GM10248 (cell line): ENCODE measurements at regions not wholly inside any gene's neighbourhood (a gene's known extent, or its start where the extent isn't known, plus 50 kb on each side); places are given as distances from the start of the nearest gene placed in this dataset.

Source experiments
- CTCF ChIA-PET: fragments of 300-600 bp; sonication (Branson Sonifier 250); formaldehyde crosslinking; extraction: SDS; loops from one replicate; lab custom pipeline; 2021; ENCODE audit warnings: antibody characterized with exemption; lab: Yijun Ruan, JAX
- POLR2A ChIA-PET: fragments of 350-650 bp; sonication (Branson Sonifier 250); formaldehyde crosslinking; extraction: SDS; loops from one replicate; lab custom pipeline; 2020; ENCODE audit warnings: antibody characterized with exemption; lab: Yijun Ruan, JAX
- DNase-seq: peaks from one replicate; pipeline ENCODE4 v3.0.0; 2012; ENCODE audit errors: extremely low spot score
- TF ChIP-seq, protein P1 (sequence below): IDR thresholded peaks from 2 replicates; pipeline ENCODE4 v1.5.1; 2012; ENCODE audit warnings: mild to moderate bottlenecking, low read depth; ENCODE audit errors: extremely low read depth, missing control alignments, control extremely low read depth

DNA sequence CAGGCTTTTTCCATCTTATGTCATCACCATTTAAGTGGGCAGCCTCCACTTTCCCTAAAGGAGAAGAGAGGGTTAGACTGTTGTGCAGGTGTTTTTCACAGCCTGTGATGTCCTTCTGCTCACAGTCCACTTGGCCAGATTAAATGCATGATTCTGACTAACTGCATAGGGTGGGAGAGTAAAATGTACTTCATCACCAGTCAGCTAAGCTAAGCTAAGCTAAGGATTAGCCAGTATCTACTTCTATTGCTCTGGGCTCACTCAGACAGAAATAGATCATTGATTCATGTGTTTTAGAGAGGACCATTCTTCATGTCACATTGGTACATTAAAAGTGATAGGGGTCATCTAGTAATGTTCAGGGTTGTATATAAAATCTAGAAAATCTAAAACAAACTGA lies 1013.1 kb downstream of the NTRK3 start:
- POLR2A ChIA-PET: no interaction called here
- DNase-seq: no peak
- TF ChIP-seq, protein P1, sequence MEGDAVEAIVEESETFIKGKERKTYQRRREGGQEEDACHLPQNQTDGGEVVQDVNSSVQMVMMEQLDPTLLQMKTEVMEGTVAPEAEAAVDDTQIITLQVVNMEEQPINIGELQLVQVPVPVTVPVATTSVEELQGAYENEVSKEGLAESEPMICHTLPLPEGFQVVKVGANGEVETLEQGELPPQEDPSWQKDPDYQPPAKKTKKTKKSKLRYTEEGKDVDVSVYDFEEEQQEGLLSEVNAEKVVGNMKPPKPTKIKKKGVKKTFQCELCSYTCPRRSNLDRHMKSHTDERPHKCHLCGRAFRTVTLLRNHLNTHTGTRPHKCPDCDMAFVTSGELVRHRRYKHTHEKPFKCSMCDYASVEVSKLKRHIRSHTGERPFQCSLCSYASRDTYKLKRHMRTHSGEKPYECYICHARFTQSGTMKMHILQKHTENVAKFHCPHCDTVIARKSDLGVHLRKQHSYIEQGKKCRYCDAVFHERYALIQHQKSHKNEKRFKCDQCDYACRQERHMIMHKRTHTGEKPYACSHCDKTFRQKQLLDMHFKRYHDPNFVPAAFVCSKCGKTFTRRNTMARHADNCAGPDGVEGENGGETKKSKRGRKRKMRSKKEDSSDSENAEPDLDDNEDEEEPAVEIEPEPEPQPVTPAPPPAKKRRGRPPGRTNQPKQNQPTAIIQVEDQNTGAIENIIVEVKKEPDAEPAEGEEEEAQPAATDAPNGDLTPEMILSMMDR: no peak
- CTCF ChIA-PET: no interaction called here

DNA sequence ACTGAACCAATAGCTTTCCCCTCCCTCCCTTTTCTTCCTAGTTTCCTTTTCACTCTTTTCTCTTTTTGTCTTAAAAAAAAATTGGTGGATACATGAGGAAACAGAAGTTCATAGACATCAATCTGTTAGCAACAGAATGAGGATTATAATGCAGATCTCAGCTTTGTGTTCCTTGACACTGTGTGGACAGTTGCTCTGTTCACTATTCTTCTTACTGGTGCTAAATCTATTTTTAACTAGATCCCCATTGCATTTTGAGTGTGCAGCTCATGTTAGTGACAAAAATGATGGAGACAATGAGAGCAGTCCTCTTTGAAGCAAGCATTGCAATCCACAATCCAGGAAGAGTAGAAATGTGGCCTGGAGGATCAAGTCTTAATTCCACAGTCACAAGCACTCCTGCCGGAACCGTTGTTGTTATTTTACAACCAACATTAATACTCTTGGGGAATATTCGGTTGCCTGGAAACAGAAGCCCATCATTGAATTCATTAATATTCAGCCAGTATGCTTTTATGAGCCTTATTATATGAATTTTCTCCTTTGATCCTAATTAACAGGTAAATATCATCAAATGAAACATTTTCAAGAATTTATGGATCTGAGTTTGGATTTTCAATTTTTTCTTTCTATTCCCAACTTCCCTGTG lies 1016.8 kb downstream of the NTRK3 start:
- TF ChIP-seq, protein P1: no peak
- CTCF ChIA-PET: no interaction called here
- no peak for DNase-seq
- POLR2A ChIA-PET: interaction anchor here (1.1 kb wide), 1 partner anchor 87 kb away, joined by 4 read pairs; no protein-coding TSS in a partner anchor

DNA sequence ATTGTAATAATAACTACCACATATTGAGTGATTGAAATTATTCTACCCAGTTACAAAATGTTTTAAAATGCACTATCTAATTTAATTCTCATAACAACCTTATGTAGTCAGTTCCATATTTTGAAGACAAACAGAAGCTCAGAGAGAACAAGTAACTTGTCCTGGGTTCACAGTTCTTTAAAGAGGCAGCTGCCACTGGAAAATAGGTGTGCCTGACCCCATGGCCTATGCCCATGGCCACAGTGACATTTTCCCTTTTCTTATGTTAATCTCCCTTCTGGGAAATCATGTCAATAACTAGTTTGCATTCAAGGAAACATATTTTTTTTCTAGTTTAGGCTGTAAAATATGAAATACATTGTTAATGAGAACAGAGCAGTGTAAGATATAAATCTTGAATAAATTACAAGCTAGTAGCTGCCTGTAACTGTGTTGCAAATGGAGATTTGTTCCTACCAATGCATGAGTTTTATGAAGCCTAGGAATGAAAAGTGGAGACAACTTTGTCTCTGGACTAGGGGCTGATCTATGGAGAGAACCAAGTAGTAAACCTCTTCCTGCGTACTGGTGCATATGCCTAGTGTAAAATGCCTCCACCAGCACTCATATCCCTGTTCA lies 1018.0 kb downstream of the NTRK3 start:
- TF ChIP-seq, protein P1: no peak
- CTCF ChIA-PET: no interaction called here
- POLR2A ChIA-PET: interaction anchor here (1.1 kb wide), 1 partner anchor 86 kb away, joined by 4 read pairs; no protein-coding TSS in a partner anchor
- DNase-seq: no peak

DNA sequence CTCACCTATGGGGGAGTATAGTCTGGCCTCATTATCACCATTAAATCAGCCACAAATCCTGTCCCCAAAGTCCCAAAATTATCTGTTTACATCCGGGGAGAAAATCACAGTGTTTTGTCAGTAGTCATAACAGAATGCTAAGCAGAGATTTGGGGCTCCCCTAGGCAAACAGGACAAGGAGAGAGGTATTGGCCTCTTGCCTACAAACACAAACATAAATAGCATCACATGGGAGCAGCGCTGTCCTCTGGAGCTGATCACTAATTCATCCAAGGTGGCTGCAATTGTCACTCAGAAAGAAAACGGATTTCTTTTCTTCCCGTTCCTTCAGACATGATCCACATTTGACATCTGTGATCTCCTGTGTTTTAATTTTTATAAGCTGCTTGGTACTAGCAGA lies 1028.1 kb downstream of the NTRK3 start:
- POLR2A ChIA-PET: no interaction called here
- TF ChIP-seq, protein P1: no peak
- CTCF ChIA-PET: no interaction called here
- no peak for DNase-seq

DNA sequence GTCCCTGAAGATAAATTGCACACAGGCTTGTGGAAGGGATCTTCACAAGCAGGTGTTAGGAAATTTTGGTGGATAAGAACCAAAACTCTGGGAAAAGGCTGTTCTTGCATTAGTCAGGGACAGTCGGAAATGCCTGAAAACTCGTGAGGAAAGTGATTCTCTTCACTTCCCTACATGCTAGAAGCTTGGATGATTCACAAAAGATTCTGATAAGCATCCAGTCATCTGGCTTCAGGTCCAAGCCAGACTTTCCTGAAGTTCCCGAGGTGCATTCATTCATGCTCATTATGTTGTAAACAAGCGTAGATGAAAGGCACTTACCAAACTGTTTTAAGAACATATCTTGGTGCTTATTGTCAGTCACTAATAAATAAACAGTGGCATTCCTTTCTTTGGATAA lies 1028.7 kb downstream of the NTRK3 start:
- POLR2A ChIA-PET: no interaction called here

DNA sequence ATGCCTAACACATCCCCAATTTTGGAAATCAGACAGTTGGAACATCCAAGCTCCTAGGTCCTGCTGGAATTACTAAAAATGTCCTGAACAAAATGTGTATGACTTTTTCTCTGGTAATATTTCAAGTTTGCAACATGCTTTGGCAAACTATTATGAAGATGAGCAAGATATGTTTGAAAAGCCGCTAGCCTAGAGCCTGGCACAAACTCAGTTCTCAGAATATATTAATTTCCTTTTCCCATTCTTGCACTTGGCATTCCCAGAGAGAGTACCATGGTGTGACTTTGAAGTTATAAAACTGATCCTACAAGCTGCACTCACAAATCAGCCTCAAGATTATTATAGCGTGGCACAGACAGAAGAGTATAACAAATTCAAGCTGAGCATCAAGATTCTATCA lies 1031.1 kb downstream of the NTRK3 start:
- no peak for DNase-seq
- TF ChIP-seq, protein P1: no peak
- ChIA-PET POLR2A (no interaction called here), CTCF (no interaction called here)

More for the DNA sequence above, 1028.7 kb downstream of the NTRK3 start:
- TF ChIP-seq, protein P1: no peak
- DNase-seq: no peak
- CTCF ChIA-PET: no interaction called here
